Suprapubic skin (tissue), 4 donors: ENCODE measurements at regions not wholly inside any gene's neighbourhood (a gene's known extent, or its start where the extent isn't known, plus 50 kb on each side); places are given as distances from the start of the nearest gene placed in this dataset.

Source experiments
- DNase-seq, 2 donors: peaks; one replicate each; pipeline ENCODE4 v3.0.0-alpha.2; 2019; ENCODE audit warnings: low spot score in 2 of 2
- H3K27ac ChIP-seq: fragments of 200-600 bp; sonication (generic); one replicate; pipeline ENCODE4 v1.5.1; 2019
- H3K27me3 ChIP-seq: fragments of 200-600 bp; sonication (generic); one replicate; pipeline ENCODE4 v1.5.1; 2019
- H3K36me3 ChIP-seq: fragments of 200-600 bp; sonication (generic); one replicate; pipeline ENCODE4 v1.5.1; 2019
- H3K4me1 ChIP-seq: fragments of 200-600 bp; sonication (generic); one replicate; pipeline ENCODE4 v1.5.1; 2019
- H3K4me3 ChIP-seq: fragments of 200-600 bp; sonication (generic); one replicate; pipeline ENCODE4 v1.5.1; 2019; ENCODE audit warnings: mild to moderate bottlenecking
- H3K9me3 ChIP-seq: fragments of 200-600 bp; sonication (generic); one replicate; pipeline ENCODE4 v1.5.1; 2019
- CTCF ChIP-seq, 2 donors: fragments of 200-600 bp in 1 of 2; fragments of 450-650 bp in 1 of 2; sonication (generic) in 1 of 2; IDR thresholded peaks; one replicate each; pipeline ENCODE4 v1.5.1; 2016 to 2019; ENCODE audit warnings: antibody characterized with exemption in 2 of 2, mild to moderate bottlenecking in 1 of 2, moderate library complexity in 1 of 2
- EP300 ChIP-seq: sonication (generic); formaldehyde crosslinking; IDR thresholded peaks from one replicate; pipeline ENCODE4 v1.6.1; 2017; ENCODE audit warnings: antibody characterized with exemption
- POLR2A ChIP-seq, 2 donors: fragments of 450-650 bp; IDR thresholded peaks; one replicate each; pipeline ENCODE4 v1.6.1; 2017; ENCODE audit warnings: antibody characterized with exemption in 2 of 2, mild to moderate bottlenecking in 2 of 2, moderate library complexity in 2 of 2
- POLR2AphosphoS5 ChIP-seq, 3 donors: sonication (generic); formaldehyde crosslinking; IDR thresholded peaks; one replicate each; pipeline ENCODE4 v1.6.1; 2017; ENCODE audit warnings: antibody characterized with exemption in 3 of 3
- WGBS: methylation state at CpG from one replicate; pipeline ENCODE4 v1.1.5; 2018; 5-methylcytosine and 5-hydroxymethylcytosine counted together

DNA sequence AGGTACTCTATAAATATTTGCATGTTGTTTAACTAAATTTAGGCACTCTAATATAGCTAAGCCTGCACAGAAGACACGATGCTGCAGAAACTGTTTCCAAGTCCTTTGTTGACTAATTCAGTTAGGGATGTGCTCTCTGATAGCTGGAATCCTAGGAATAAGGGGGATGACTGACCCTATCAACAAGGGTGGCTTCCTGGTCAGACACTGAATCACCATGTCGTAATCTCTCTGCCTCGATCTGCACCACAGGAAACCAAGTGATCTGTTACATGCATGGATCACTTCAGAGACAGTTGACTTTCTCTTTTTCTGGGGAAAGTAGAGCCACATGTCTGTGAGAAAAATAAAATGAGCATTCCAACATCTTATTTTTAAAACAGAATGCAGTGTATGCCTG, 169.1 kb downstream of the GUCY2F start:
- H3K27ac ChIP-seq, result no peak overlapping the region
- no peak overlapping the region for H3K4me3 ChIP-seq
- H3K4me1 ChIP-seq, result no peaks in the 10 kb centered on the region
- H3K27me3 ChIP-seq, result no peaks in the 10 kb centered on the region
- DNase-seq, result no peak
- H3K36me3 ChIP-seq, result no peaks in the 10 kb centered on the region
- WGBS, result 62% methylated on average over 3 of the region's 3 CpGs
- no peak for TF ChIP-seq POLR2AphosphoS5 (IDR thresholded peaks at IDR 0.05)
- no peak for TF ChIP-seq EP300
- TF ChIP-seq POLR2A (IDR thresholded peaks at IDR 0.05), result no peak
- no peak for TF ChIP-seq CTCF (IDR thresholded peaks at IDR 0.05)
- no peaks in the 10 kb centered on the region for H3K9me3 ChIP-seq

DNA sequence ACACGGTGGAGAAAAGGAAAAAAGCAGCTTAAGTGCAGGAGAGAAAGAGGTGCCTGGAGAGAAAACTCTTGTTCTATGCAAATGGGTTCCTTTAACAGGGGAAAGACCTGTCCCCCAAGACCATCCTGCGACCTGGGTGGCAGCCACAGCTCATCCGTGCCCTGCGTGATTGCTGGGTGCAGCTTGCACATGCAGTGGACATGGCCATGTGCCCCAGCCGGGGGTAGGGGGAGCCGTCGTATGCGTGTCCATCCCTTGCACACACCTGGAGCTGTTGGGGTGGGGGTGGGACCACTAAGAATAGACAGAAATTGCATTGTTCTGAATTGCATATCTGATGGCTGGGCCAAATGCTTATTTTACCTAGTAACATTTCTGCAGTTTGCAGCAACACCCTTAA, 171.9 kb downstream of the GUCY2F start:
- TF ChIP-seq EP300 (no peak), CTCF (IDR thresholded peaks at IDR 0.05) (no peak), POLR2AphosphoS5 (IDR thresholded peaks at IDR 0.05) (no peak), POLR2A (IDR thresholded peaks at IDR 0.05) (no peak)
- Histone ChIP-seq H3K4me3 (no peak overlapping the region), H3K27ac (no peak overlapping the region), H3K4me1 (no peaks in the 10 kb centered on the region), H3K36me3 (no peaks in the 10 kb centered on the region), H3K27me3 (no peaks in the 10 kb centered on the region), H3K9me3 (no peaks in the 10 kb centered on the region)
- no peak for DNase-seq
- 76% methylated on average over 8 of the region's 8 CpGs for WGBS

DNA sequence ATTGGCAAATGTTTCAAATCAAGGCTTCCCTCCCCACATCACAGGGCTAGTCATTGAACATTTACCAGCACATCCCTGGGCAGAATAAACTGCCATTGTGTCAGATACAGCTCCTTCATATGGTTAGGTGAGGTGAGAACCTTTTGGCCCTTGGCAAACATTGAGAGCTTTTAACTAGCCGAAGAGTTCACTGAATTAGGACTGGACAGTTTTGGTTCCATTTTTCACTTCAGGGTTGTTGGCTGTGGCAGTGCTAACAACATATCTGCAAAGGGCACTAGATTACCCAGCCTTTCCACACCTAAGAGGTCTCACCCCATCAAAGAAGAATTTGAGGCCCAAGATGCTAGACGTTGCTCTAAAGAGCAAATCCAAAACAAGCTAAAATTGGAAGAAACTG, 180.7 kb downstream of the GUCY2F start:
- DNase-seq, result no peak
- no peak for TF ChIP-seq EP300
- Histone ChIP-seq H3K27ac (no peak overlapping the region), H3K27me3 (no peaks in the 10 kb centered on the region), H3K9me3 (no peaks in the 10 kb centered on the region), H3K4me3 (no peak overlapping the region), H3K36me3 (no peaks in the 10 kb centered on the region), H3K4me1 (no peaks in the 10 kb centered on the region)
- 67% methylated on average over 2 of the region's 2 CpGs for WGBS

DNA sequence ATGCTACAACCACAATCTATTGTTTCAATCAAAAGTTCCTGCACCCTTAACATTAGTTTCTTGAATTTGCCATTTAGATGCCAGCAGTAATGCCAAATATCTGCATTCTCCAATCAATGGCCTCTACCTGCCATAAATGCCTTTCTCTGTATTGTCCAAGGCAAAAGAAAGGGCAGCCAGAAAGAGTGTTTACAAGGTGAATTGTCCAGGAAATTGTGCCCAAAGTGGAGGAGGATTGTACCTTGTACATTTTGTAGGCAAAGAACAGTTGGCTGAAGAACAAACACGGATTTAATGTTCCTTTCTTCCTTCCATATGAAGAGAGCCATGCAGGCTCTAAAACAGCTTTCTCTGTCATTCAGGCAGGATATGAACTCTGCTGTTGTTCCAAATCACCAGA, 181.5 kb downstream of the GUCY2F start:
- no peaks in the 10 kb centered on the region for H3K36me3 ChIP-seq
- H3K27ac ChIP-seq, result no peak overlapping the region
- no peaks in the 10 kb centered on the region for H3K4me1 ChIP-seq
- H3K4me3 ChIP-seq, result no peak overlapping the region
- H3K9me3 ChIP-seq, result no peaks in the 10 kb centered on the region
- DNase-seq, result no peak
- no peaks in the 10 kb centered on the region for H3K27me3 ChIP-seq
- no peak for TF ChIP-seq EP300
- TF ChIP-seq POLR2AphosphoS5 (IDR thresholded peaks at IDR 0.05), result no peak
- WGBS, result 36% methylated on average over 1 of the region's 1 CpG

DNA sequence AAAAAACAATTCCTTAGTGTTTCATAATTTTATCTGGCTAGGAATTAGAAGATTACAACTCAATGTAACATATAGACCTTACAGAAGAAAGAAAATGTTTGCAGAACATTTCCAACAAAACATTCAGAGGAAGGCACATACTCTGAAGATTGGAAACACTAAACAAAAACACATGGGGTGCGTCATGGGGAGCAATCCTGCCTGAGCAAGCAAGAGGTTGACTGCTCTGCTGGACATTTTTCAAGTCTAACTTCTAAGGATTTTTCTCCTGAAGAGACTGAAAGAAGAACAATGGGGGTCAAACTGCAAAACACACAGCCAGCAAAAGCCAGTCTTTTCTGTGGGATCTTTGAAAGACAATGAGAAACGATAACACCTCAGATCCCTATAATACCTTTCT, 182.8 kb downstream of the GUCY2F start:
- no peaks in the 10 kb centered on the region for H3K27me3 ChIP-seq
- TF ChIP-seq POLR2AphosphoS5 (IDR thresholded peaks at IDR 0.05), result no peak
- no peak for TF ChIP-seq POLR2A (IDR thresholded peaks at IDR 0.05)
- no peak for TF ChIP-seq CTCF (IDR thresholded peaks at IDR 0.05)
- TF ChIP-seq EP300, result no peak
- H3K4me1 ChIP-seq, result no peaks in the 10 kb centered on the region
- WGBS, result 53% methylated on average over 2 of the region's 2 CpGs
- no peaks in the 10 kb centered on the region for H3K9me3 ChIP-seq
- H3K36me3 ChIP-seq, result no peaks in the 10 kb centered on the region
- H3K4me3 ChIP-seq, result no peak overlapping the region
- no peak overlapping the region for H3K27ac ChIP-seq
- no peak for DNase-seq

- Histone ChIP-seq H3K27me3 (no peaks in the 10 kb centered on the region), H3K27ac (no peak overlapping the region), H3K9me3 (no peaks in the 10 kb centered on the region), H3K36me3 (no peaks in the 10 kb centered on the region), H3K4me1 (no peaks in the 10 kb centered on the region), H3K4me3 (no peak overlapping the region)
- DNase-seq, result no peak
- WGBS, result 47% methylated on average over 4 of the region's 4 CpGs
- TF ChIP-seq EP300, result no peak
- TF ChIP-seq CTCF (IDR thresholded peaks at IDR 0.05), result no peak
- no peak for TF ChIP-seq POLR2AphosphoS5 (IDR thresholded peaks at IDR 0.05)
- TF ChIP-seq POLR2A (IDR thresholded peaks at IDR 0.05), result no peak
These were observed 187.6 kb downstream of the GUCY2F start for GRCh38 chrX:109294097-109294814.
